RWPE1 (cell line): ENCODE measurements at regions not wholly inside any gene's neighbourhood (a gene's known extent, or its start where the extent isn't known, plus 50 kb on each side); places are given as distances from the start of the nearest gene placed in this dataset.

Source experiments
- CTCF ChIA-PET: fragments of 350-600 bp; sonication (Branson Sonifier 250); formaldehyde crosslinking; extraction: SDS; loops from one replicate; lab custom pipeline; 2021; lab: Yijun Ruan, JAX
- POLR2A ChIA-PET: fragments of 400-600 bp; formaldehyde crosslinking; extraction: SDS; loops from one replicate; lab custom pipeline; 2020; ENCODE audit warnings: antibody characterized with exemption; ENCODE audit not compliant: low non-redundant PET; lab: Yijun Ruan, JAX
- DNase-seq: peaks from one replicate; pipeline ENCODE4 v3.0.0; 2012; ENCODE audit warnings: low spot score
- H3K27ac ChIP-seq: fragments of 450-650 bp; 2 replicates; pipeline ENCODE4 v1.5.1; 2017
- TF ChIP-seq, protein P1 (sequence below): fragments of 450-650 bp; conservative IDR thresholded peaks from 2 replicates; pipeline ENCODE4 v1.5.1; 2017; ENCODE audit warnings: low read depth, mild to moderate bottlenecking

DNA sequence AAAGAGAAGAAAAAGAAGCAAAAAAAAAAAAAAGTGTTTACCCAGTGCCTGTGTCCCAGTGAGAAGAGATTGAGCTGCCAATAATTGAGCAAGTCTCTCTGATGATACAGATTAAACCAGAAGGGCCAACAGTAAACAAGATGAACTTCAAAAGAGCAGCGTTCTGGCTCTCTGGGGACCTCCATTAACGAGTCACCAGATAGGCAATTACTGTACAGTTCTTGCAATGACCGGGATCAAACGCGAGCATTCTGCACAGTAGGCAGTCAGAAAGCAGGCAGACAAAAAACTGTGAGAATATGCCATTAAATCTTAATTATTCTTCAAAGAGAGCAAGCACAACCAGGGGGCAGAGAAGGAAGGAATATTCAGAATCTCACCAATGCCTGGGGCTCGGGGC, 626.1 kb downstream of the TMEM114 start:
- DNase-seq: no peak
- H3K27ac ChIP-seq: no peak overlapping the region

DNA sequence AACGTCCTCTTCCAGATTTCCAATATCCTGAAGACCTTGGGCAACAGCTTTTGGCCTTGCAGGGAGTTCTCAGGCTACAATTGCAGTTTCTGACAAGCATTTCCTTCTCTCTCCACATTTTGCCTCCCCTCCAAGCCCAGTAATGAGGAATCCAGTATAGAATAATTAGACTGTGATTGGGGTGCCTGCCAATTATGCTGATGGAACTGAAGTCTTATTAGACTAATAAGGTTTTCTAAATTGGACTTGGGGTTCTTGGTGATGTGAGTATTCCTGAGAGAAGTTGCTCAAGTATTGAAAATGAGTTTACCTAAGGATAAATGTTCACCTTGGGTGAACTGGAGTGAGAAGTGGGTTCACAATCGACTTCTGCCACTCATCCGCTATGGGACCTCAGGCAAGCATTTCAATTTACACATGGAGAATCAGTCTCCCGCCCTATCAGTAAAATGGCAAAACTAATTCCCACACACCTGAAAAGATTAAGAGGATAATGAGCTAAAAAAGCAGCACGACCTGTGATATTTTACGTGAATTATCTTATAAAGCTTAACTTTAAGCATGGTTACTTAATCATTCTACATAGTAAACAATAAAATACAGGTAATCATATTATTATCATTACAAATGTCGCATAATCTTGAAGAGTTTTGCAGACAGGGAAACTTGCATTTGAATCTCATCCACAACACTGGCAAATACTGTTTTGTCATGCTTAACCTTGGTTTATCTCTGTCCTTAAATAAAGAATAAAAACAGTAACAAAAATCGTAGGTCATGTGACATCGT, 628.0 kb downstream of the TMEM114 start:
- CTCF ChIA-PET: no interaction called here
- TF ChIP-seq, protein P1, sequence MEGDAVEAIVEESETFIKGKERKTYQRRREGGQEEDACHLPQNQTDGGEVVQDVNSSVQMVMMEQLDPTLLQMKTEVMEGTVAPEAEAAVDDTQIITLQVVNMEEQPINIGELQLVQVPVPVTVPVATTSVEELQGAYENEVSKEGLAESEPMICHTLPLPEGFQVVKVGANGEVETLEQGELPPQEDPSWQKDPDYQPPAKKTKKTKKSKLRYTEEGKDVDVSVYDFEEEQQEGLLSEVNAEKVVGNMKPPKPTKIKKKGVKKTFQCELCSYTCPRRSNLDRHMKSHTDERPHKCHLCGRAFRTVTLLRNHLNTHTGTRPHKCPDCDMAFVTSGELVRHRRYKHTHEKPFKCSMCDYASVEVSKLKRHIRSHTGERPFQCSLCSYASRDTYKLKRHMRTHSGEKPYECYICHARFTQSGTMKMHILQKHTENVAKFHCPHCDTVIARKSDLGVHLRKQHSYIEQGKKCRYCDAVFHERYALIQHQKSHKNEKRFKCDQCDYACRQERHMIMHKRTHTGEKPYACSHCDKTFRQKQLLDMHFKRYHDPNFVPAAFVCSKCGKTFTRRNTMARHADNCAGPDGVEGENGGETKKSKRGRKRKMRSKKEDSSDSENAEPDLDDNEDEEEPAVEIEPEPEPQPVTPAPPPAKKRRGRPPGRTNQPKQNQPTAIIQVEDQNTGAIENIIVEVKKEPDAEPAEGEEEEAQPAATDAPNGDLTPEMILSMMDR: no peak
- POLR2A ChIA-PET: no interaction called here
- H3K27ac ChIP-seq: no peak overlapping the region
- no peak for DNase-seq

More for the DNA sequence above, 626.1 kb downstream of the TMEM114 start:
- ChIA-PET POLR2A (no interaction called here), CTCF (no interaction called here)
- TF ChIP-seq, protein P1: no peak

DNA sequence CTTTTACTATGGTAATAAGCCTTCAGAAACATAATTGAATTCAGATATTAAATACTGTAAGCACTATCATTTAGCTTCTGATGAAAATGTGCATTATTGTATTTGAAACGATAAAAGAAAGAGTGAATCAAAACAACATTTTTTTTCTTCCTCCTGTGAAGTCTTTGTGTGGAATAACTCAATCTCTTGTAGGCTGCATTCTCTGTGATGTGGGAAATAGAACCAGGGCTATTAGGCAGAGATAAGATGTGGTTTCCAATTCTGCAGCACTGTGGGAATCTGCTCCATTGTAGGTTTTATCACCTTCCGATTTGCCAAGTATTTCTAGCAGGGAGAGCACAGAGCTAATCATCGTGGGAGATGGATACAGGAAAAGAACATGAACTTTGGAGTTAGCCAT, 624.5 kb downstream of the RBFOX1 start:
- no peak for DNase-seq
- H3K27ac ChIP-seq: no peak overlapping the region
- ChIA-PET CTCF (no interaction called here), POLR2A (no interaction called here)
- TF ChIP-seq, protein P1: no peak

DNA sequence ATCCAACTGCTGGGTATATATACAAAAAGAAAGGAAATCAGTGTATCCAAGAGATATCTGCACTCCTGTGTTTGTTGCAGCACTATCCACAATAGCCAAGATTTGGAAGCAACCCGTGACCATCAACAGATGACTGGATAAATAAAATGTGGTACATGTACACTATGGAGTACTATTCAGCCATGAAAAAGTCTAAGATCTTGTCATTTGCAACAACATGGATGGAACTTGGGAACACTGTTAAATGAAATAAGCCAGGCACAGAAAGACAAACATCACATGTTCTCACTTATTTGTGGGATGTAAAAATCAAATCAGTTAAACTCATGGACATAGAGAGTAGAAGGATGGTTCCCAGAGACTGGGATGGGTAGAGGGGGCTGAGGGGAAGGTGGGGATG, 620.7 kb downstream of the RBFOX1 start:
- DNase-seq: no peak
- H3K27ac ChIP-seq: no peak overlapping the region
- POLR2A ChIA-PET: no interaction called here
- CTCF ChIA-PET: no interaction called here
- TF ChIP-seq, protein P1: no peak

DNA sequence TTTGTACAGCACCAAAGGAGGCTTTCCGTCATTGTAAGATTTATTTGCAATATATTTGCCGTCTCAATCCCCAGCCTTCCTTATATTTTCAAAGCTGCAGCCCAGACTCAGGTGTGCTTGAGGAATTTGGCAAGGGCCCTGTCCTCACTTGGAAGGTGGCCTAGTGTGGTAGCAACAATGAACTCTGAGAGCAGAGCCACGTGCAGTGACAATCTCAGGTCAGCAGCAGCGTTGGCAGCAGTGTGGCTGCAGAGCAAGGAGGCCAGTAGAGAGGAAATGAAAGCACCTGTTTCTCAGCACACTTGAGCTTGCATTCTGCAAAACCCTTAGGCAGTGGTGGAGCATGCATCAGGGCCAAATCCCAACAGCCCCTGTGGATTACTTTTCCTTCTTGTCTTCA, 613.5 kb downstream of the RBFOX1 start:
- no peak for DNase-seq
- H3K27ac ChIP-seq: no peak overlapping the region
- TF ChIP-seq, protein P1: no peak
- ChIA-PET POLR2A (no interaction called here), CTCF (no interaction called here)

DNA sequence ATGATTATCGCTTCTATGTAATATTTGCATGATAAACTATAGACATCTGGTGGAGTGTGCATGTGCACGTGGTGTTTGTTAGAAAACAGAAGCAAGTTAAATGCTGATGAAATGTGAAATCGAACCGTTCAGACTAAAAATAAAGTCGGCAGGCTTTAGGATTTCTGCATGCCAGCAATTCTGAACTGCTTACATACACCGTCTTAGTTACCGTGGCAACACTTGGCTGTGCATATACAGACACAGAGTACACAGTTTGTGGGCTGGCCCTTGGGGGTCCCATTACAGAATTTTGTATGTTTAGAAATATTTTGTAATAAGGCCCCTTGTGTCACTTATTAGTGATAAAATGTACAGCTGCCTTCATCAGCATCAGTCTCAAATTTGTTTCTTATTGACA, 605.5 kb downstream of the RBFOX1 start:
- no peak overlapping the region for H3K27ac ChIP-seq
- CTCF ChIA-PET: no interaction called here
- no peak for DNase-seq
- TF ChIP-seq, protein P1: no peak
- POLR2A ChIA-PET: no interaction called here
